HG03469 (cell line): ENCODE measurements at regions not wholly inside any gene's neighbourhood (a gene's known extent, or its start where the extent isn't known, plus 50 kb on each side); places are given as distances from the start of the nearest gene placed in this dataset.

Experiments used
- ATAC-seq: cut with Tn5 transposase; IDR thresholded peaks from one replicate; pipeline ENCODE4 v1.9.1; 2021; ENCODE audit warnings: mild to moderate bottlenecking, moderate library complexity, moderate number of reproducible peaks; ENCODE audit not compliant: unreplicated experiment

DNA sequence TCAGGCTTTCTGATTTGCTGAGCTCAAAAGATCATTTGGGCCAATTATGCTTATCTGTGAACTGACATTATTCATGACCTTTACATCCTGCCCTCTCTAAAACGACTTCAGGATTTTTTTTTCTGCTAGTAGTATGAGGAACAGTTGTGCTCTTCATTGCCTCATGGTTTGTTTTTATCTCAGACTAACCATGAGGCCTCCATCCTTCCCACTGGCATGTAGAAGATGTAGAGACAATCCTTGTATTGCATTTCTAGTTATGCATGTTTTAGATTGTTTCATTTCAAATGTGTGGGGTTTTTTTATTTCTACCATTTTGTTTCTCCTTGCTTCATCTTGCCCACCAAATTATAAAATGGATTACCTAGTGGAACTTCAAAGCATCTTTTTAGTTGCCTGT, 82.8 kb upstream of the C1orf87 start:
- ATAC-seq = no peak

DNA sequence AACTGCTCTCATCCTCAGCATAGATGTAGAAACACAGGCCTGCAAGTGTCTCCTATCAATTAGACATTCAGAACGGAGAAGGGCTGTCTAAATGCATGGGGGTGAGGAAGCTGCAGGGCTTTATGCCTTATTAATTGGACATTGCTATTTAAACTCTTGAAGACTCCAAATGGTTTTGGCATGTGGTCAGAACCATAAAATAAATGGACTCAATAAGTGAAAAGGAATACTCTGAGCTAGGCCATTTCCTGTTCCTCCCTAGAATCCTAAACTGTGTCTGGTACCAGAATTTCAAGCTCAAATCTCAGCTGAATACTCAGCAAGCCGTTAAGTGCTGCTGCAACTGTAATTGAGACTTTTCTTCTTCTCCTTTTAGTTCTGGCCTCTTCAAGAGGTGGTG, 80.4 kb upstream of the C1orf87 start:
- ATAC-seq = no peak

DNA sequence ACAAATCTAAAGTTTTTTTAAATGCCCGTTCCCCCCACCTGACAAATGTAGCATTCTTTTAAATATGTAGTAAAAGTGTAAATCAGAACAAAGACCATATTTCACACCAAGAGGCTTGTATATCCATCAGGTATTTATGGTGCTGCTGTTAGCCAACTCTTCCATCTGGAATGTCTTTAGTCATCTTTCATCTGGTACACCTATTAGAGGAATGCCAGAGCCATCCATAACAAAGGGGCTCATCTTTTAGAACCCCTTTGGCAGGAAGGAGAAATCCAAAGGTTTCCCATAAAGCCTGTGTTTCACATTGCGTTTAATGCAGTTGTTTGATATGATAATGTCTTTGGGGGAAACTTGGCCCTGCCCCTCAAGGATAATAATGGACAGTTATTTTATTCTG, 79.3 kb upstream of the C1orf87 start:
- ATAC-seq = no peak

DNA sequence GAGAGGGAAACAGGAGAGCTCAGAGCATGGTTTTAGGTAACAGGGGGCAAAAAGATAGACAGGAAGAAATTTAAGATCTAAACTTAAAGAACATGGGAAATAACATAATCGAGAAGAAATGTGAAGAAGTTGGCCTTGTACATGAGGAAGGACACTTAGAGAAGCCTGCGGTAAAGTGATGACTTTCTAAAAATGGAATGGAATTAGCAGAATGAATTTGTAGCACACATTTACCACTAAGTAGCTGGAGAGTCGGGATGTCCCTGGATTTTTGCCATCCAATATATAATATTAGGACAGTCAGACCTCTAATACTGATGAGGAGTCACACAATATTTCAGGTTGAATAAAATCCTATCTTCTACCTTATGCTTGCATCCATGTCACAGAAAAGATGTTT, 77.7 kb upstream of the C1orf87 start:
- ATAC-seq = no peak

DNA sequence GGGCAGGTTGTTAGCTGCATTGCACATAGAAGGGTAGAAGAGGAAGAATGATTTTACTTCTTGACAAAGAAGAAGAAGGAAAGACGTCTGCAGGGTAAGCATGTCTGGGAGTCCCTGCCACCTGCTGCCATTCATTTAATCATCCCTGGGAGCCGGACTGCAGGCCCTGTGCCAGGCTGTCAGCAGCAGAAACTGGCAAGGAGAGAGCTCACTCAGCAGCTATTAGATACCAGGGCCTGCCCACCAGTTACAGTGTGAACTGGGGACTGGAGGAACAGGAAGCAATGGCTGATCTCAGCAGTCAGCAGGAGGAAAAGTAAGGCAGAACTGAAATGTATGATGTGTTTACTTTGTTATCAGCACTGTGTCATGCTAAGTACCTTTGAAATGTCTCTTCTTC, 75.7 kb upstream of the C1orf87 start:
- ATAC-seq = no peak

DNA sequence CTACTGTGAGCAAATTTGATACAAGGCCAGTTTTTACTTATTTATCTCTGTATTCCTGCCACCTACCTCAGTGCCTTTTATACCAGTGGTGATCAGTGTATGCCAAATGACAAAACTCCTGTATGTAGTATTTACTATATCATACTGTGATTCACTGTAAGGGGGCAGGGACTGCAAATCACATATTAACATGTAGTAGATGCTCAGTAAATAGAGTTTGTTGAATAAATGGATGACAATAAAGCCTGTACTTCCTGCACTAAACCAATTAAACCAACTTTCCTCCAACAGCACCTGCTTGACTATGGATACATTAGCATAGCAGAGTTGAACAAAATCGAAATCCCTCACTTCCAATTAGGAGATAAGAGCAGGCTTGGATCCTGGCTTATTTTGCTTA, 73.3 kb upstream of the C1orf87 start:
- no peak for ATAC-seq

DNA sequence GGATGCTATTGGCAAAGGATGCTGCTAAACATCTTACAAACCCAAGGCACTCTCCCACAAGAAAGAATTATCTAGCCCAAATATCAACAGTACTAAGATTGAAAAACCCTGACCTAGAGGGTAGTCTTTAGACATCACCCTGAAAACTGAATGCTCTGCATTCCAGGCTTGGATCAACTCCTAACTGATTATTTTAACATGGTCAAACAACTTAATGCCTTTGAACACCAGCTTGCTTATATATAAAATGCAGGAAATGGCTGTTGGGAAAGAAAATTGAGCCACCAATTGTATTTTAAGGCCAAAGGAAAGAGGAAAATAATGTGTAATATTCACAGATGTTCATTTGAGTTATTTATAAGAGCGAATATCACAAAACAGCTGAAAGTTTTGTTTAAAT, 72.2 kb upstream of the C1orf87 start:
- ATAC-seq = no peak

DNA sequence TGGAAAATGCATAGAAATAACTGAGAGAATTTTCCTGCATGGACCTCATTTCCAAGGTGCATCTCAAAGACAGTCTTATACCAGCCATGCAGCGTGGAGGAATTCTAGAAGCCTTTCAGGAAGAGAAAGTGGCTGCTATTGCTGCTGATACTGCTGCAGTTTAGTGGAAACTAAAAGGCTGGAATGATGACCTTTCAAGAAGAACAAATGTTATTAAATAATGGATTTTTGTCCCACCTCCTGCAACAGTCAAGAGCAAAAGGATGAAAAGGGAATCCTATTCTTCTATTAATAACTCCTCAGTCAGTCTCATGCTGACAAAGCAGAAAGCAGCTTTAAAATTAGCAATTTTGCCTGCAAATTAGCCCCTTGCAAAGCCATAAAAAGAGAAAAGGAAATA, 68.2 kb upstream of the C1orf87 start:
- ATAC-seq = no peak

DNA sequence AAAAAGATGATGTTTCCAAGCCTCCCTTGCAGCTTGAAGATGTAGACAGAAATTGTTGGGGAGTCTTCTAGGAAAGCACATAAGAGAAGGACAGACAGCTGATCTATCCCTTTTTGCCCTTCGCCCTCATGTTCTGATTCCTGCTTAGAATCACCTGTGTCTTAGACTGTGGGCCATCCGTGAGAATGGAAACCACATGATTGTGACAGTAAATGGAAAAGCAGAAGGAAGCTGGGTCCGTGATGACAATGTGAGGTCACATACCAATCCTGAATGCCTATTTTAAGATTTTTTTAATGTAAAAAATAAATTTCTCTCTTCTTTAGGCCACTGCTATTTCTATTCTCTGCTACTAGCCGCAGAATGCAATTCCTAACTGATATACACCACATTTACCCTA, 67.7 kb upstream of the C1orf87 start:
- ATAC-seq = no peak

DNA sequence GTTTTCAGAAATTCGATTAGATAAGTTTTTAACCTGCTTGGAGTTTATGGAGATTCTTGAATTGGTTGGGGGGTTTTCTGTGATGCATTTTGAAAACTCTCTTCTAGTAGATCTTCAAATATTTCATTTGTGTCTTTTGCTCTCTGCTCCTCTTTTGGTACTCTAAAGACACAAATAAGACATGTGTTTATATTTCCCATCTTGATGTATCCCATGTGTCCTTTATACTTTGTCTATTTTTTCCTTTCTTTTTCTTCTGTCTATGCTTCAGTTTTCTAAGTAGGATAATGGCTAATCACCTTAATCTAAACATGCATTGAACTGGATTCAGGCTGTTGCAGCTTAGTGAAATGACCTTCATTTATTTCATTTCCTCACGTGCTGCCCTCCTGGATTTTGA, 63.8 kb upstream of the C1orf87 start:
- no peak for ATAC-seq

DNA sequence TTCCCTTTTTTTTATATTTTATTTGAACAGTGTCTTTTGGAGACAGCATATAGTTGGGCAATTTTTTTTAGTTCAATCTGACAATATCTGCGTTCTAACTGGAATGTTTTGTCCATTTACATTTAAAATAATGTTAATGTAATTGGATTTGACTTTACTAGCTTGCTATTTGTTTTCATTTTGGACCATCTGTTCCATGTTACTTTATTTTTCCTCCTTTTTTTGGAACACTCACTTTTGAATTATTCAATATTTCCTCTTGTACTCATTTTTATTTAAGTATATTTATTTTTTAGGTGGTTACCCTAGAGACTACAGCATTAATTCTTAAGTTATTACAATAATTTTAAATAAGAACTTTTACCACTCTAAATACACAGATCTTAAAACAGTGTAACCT, 62.8 kb upstream of the C1orf87 start:
- ATAC-seq = no peak

DNA sequence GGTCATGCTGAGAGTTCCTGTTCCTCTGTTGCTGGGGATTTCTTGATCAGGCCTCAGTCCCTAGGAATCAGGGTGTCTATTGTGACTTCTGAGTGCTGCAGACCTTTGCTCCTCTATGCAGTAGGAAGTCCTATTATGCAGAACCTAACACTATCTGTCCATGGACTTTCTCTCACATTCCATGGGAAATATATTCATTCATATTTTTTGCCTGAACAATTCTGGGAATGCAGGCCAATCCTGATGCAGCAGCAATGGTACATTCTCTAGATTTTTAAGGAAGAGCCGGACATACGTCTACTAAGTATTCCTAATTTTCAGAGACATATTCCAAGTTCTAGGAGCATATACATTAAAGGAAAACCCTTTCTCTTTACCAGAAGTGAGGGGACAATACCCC, 61.1 kb upstream of the C1orf87 start:
- ATAC-seq = no peak

DNA sequence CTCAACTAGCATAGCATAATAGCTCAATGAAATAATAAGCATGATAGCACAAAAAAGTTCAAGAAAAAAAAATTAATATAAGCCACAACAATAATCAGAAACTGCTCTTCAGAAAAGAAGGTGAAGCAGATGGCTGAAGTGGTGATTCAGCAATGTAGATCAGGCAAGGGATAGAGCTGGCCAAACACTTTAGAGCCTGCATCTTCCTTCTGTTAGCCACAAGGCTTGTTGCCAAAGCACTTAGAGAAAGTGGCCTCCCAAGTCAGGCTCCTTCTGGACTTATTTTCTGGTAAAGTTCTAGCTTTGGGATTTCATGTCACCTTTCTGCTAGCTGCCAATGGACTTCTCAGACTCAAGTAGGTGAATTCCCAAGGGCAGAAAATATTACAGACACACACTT, 60.3 kb upstream of the C1orf87 start:
- ATAC-seq = no peak

DNA sequence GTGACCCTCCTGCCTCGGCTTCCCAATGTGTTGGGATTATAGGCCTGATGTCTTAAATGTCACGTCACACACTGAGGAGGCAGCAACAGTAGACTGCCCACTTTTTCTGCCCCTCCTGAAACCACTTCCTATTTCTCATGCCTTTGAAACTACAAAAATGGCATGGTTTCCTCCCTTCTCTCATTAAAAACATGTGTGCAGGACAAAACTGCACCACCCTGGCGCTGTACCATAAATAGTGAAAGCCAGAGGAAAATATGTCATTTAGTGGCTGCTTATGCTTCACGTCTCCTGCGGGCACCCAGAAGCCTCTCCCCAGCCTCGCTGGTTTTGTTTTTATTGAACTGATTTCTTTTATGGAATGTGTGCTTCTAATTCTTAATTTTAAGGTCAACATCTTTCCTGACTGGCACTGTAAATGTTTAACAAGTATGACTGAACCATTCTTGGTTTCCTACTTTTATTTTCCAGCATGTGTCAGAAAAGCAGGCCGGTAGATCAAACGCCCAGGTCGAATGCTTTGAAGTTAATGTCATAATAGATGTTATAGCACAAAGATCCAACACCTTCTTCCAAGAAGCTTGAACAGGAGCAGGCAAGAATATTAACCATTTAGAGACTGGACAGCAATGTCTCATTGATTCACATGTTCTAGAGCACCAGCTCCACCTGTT, 59.6 kb upstream of the C1orf87 start:
- ATAC-seq = no peak

DNA sequence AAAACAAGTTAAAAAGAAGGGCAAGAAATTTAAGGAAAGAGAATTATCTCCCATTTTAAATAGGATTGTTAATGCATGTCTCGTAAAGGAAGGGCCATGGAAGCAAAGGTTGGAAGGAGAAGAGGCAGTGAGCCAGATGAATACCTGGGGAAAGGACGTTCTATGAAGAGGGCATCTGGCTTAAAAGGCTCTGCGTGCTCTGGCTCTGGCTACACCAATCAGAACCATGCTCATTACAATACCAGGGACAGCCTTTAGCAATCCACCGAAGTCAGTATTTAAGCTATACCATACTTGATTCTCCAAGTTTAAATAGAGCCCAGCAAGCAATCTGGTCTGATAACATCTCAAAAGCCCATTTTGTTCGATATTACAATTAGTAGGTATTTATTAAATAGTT, 58.5 kb upstream of the C1orf87 start:
- no peak for ATAC-seq

DNA sequence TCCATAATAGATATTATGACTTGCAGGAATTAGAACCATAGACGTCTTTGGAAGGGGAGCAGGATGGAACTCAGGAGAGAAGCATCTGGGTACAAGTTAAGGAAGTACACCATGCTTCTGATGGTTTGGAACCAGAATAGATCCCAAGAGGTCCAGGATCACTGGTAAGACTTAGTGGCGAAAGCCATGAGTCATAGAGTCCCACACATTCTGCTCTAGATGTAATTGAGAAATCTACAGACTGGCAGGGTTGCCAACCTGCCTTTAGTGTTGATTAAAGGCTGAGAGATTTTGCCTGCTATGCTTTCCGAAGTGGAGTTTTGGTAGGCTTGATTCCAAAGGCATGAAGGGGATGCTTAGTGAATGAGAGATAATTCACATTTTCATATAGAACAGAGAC, 57.1 kb upstream of the C1orf87 start:
- no peak for ATAC-seq

DNA sequence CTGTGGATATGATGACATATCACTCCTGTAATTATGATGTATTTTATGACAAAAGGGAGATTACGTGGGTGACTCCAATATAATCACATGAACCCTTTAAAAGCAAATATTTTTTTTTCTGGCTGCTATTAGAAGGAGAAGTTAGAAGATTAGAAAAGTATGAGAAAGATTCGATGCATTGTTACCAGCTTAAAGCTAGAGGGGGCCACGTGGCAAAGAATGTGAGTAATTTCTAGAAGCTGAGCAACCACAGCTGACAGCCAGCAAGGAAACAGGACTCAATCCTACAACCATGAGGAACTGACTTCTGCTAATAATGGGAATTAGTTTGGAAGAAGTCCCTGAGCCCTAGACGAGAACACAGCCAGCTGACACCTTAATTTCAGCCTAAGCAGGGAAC, 56.3 kb upstream of the C1orf87 start:
- ATAC-seq = no peak

DNA sequence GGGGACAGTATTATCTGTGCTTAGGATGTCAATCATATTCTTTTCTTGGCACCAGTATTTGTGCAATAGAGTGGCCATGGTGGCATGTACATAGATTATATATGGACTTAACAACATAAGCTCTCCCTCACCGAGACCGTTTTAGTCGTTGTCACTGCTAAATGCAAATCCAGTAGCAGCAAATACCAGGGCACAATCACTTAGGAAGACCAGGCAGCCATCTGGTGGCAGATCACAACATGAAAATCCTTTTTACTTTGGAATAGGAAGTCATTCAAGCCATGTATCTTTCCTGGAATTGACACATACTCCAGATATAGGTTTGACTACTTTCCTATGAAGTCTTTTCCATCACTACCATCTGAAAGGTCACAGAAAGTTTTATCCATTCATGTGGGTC, 53.2 kb upstream of the C1orf87 start:
- ATAC-seq = no peak
